UCSD-AML1 (cell line): ENCODE measurements at regions not wholly inside any gene's neighbourhood (a gene's known extent, or its start where the extent isn't known, plus 50 kb on each side); places are given as distances from the start of the nearest gene placed in this dataset.
"Not testable (repeated sequence)": the region's sequence is repeated elsewhere in the genome, so short reads cannot be mapped to it uniquely, and the experiment has no call there.

Experiments used
- DNase-seq: peaks from one replicate; lab custom pipeline; 2025; ENCODE audit not compliant: unreplicated experiment; lab: John Stamatoyannopoulos, UW

DNA sequence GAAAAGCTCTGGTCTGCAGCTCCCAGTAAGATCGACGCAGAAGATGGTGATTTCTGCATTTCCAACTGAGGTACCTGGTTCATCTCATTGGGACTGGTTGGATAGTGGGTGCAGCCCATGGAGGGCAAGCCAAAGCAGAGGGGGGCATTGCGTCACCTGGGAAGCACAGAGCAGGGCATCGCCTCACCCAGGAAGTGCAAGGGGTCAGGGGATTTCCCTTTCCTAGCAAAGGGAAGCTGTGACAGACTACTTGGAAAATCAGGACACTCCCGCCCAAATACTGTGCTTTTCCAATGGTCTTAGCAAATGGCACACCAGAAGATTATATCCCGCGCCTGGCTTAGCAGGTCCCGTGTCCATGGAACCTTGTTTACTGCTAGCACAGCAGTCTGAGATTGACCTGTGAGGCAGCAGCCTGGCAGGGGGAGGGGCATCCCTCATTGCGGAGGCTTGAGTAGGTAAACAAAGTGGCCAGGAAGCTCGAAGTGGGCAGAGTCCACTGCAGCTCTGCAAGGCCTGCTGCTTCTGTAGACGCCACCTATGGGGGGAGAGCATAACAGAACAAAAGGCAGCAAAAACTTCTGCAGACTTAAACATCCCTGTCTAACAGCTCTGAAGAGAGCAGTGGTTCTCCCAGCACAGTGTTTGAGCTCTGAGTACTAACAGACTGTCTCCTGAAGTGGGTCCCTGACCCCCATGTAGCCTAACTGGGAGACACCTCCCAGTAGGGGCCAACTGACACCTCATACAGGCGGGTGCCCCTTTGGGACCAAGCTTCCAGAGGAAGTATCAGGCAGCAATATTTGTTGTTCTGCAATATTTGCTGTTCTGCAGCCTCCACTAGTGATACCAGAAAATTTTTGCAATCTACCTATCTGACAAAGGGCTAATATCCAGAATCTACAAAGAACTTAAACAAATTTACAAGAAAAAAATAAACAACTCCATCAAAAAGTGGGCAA, 871.7 kb downstream of the IGSF11 start:
- DNase-seq = not testable (repeated sequence)

DNA sequence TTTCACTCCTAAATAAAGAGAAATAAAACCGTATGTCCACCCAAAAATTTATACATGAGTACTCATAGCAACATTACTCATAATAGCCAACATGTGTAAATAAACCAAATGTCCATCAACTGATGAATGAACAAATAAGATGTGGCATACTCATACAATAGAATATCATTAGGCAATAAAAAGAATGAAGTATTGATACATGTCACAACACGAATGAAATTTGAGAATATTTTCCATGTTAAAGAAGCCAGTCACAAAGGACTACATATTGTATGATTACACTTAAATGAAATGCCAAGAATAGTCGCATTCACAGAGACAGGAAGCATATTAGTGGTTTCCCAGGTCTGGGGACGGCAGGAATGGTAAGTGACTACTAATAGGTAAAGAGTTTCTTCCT, 869.2 kb downstream of the IGSF11 start:
- no peak for DNase-seq

DNA sequence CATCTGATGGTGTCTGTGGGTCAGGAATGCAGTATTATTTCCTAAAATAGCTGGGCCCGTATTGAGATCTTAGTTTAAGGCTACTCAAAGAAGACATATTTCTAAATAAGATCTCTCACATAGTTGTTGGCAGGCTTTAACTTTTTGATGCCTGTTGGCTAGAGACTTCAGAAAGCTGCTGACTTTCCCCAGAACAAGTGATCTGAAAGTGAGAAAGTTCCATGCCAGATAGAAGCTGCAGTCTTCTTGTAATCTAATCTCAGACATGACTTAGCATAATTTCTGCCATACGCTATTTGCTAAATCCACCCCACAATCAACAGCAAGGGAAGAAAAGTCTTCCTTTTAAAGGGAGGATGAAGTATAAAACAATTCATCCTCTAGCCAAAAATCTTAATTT, 867.1 kb downstream of the IGSF11 start:
- no peak for DNase-seq

DNA sequence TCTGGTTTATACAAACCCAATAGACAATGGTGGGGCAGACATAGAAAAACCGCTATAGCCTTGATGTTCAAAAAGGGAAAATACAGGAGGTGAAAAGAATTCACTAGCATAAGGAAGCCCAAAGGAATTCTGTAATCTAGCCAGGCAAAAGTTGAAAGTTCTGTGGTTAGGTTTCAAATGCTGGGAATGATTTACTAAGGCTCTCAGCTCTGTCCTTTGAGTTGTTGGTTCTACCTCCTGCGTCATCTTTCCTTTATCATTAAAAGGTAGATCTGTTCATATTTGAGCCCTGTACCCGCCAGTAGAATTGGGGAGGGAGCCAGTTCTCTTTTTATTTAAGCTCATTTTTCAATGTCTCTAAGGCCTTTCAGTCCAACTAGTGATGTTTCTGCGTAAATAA, 866.5 kb downstream of the IGSF11 start:
- DNase-seq = no peak

DNA sequence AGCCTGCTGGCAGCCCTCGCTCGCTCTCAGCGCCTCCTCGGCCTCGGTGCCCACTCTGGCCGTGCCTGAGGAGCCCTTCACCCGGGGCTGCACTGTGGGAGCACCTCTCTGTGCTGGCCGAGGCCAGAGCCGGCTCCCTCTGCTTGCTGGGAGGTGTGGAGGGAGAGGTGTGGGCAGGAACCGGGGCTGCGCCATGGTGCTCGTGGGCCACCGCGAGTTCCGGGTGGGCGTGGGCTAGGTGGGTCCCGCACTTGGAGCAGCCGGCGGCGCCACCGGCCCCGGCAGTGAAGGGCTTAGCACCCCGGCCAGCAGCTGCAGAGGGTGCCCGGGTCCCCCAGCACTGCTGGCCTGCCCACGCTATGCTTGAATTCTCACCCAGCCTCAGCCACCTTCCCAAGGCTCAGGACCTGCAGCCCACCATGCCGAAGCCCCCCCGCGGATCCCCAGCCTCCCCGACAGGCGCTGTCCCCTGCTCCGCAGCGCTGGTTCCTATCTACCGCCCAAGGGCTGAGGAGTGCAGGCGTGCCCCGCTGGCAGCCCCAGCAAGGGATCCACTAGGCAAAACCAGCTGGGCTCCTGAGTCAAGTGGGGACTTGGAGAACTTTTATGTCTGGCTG, 863.3 kb downstream of the IGSF11 start:
- DNase-seq = no peak

DNA sequence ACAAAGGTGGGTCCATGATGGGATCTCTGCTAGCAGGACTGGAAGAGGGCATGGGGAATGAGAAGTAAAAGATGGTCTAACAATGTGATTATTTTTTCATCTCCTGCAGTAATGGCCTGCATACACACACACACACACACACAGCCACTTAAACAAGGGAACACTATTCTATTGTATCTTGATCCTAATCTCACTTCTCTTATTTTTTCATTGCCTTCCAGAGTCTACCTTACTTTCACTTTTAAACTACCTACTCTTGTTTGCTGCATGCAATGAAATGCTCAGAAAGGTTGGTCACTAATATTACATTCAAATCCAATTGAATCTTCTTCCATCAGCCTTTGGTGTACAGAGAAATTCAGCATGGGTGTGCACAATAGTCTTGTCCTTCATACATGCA, 853.8 kb downstream of the IGSF11 start:
- DNase-seq = no peak

DNA sequence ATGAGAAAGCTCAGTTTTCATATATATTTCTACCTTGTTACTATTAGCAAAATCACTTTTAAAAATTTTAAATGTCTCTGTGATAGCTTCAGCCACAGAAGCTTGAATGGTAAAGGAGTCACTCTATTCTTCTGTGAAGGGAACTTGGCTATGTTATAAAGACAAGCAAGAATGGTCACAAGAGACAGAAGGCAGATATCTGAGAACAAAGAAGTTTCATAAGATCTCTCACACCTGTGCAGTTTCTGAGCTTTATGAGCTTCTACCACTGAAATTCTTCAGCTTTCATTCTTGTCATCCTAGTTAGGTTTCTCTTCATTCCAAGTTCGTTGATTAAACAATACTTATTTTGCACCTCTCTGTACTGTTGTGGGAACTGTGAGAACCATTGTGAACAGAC, 853.4 kb downstream of the IGSF11 start:
- no peak for DNase-seq

DNA sequence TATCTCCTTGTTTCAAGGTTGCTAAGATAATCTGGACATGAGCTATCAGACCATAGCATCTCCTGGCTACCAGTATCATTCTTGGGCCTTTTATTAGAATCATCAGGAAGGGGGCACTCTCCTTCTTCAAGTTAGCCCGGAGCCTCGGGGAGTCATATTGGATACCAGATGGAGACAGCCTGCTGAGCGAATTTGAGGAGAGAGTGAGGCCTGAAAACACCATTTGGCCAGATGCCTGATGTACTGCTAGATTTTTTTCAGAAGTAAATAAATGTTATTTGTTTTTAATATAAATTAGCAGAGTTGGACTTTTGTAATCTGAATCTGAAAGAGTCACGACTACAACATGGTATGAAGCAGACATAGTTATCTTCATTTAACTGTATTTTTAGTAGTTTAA, 848.6 kb downstream of the IGSF11 start:
- DNase-seq = no peak

DNA sequence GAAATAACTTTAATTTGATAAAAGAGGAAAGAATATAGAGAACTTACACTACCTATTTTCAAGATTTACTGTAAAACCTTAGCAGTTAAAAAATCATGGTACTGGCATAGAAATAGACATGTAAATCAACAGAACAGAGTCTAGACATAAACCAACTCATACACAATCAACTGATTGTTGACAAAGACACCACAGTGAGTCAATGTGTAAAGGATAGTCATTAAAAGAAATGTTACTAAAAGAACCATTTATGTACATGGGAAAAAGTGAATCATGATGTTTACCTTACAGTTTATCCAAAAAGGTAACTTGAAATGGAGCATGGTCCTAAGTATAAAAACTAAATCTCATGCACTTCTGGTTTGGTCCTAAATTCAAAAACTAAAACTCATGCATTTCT, 847.4 kb downstream of the IGSF11 start:
- DNase-seq = no peak

DNA sequence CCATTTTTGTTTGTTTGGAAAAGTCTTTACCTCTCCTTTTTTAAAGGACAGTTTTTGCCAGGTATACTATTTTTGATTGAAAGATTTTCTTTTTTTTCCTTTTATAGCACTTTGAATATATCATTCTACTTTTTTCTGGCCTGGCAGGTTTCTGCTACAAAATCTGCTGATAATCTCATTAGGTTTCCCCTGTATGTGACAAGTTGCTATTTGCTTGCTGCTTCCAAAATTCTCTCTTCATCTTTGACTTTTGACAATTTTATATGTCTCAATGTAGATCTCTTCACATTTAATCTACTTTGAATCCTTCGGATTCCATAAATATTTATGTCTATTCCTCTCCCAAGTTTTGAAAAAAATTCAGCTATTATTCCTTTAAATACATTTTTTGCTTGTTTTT, 838.5 kb downstream of the IGSF11 start:
- no peak for DNase-seq

DNA sequence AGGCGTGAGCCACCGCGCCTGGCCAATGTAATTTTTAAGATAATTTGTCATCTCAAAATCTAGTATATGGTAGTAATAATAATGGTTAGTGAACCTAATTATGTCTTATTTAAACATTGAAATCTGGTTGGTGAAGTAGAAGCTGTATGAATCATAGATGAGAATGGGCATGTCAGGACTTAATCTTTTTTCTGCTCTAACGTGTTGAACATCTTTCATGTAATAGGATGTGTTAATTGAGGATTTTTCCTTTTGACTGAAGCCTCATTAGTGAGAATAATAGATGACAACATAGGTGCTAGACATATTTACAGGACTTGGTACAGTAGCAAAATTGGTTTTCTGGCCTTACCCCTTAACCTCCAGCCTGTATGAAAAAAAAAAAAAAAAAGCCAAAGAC, 835.6 kb downstream of the IGSF11 start:
- DNase-seq = no peak

DNA sequence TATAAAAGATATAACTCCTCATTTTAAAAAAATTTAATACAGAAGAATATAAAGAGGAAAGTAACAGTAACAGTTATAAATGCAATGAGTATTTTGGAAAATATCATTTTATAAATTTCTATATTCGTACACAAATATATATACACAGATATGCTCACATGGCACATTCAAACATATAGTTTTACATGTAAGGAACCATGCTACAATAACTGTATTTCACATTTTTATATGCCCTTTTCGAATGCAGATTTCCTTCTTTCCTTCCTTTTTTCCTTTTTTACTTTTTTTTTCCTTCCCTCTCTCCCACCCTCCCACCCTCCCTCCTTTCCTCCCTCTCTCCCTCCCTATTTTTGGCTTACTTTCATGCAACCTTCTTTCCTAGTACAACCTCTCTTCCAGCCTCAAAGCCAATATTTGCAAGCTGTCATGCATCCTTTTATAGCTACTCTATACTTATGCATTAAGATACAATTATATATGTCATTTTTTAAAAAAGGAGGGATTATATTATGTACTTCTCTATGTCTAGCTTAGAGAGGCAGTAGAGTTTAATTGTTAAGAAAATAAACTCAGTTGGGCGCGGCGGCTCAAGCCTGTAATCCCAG, 830.5 kb downstream of the IGSF11 start:
- no peak for DNase-seq

DNA sequence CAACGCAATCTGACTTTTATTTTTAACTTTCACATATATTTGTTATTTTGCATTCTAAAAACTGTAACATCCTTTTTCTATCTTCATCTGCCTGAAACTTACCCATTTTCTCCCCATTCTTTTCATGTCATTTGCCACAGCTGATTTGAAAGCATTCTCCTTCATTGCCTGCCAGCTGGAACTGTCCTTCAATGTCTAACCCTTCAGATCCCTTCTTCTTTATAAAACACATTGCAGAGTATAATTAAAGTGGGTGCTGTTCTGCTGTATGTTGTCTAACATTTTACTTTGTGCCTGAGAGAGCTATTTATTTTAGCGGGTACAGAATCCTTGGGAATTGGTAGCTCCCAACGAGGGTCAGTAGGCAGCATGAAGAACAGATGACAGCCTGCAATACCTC, 827.4 kb downstream of the IGSF11 start:
- no peak for DNase-seq

DNA sequence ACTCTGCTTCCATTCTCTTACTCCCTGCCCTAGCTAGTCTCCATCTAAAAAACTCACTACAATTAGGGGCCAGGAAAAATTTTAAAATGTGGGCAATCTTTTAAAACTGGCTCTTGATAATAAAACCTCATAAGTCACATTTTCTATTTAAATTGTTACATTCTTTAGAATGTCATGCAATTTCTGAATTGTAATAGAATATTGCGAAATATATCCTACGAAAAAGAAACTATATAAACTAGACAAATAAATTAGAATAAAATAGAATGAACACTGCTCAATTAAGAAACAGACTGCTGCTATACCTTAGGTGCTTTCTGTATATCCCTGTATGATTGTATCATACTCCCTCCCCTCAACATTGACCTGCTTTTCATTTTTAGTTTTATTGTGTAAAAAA, 826.0 kb downstream of the IGSF11 start:
- DNase-seq = no peak

DNA sequence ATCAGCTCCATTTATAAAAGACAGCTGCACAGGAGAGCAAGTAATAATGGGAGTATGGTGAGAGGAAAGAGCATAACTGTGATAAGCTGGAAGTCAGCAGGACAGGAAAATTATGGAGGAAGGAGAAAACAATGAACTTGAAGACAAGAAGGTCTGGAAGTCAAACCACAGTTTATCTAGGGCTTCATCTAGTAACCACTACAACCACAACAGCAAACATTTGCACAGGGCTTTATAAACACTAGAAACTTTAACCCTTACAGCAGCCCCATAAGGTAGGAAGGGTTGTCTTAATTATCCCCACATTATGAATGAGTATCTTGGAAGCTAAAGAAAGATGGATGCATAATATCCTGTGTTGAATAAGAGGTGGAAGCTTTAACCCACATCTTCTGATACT, 820.8 kb downstream of the IGSF11 start:
- DNase-seq = no peak

DNA sequence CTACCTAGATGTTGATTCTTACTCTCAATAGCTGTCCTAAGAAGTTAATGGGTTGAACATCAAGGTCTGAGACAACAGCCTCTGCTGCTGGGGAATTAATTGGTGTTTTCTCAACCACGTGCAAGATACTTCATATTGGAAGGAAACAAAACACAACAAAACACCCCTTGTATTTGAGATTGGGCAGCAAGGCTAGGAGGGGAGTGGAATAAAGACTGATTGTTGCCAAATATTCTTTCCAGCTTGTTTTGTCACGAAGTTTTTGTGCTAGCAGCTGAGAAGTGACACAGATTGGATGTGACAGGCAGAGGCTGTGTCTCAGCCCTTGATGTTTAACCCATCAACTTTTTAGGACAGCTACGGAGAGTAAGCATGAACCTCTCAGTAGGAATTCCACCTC, 808.4 kb downstream of the IGSF11 start:
- no peak for DNase-seq

DNA sequence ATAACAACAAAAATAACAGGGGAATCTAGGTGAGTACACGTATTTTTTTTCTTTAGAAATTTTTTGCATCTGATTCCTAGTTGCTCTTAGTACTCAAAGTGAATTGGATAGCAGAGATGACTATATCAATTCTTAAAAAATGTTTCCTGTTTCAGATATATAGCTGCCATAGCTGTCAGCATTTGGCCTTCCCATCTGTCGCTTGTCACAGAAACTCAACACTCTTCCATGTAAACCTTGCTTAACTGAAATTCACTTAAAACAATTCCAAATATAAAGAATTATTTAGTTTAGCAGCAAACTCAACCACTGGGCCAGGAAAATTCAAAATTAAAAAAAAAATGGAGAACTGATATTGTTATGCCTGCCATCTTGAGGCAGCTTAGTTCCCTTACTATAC, 807.5 kb downstream of the IGSF11 start:
- DNase-seq = no peak

DNA sequence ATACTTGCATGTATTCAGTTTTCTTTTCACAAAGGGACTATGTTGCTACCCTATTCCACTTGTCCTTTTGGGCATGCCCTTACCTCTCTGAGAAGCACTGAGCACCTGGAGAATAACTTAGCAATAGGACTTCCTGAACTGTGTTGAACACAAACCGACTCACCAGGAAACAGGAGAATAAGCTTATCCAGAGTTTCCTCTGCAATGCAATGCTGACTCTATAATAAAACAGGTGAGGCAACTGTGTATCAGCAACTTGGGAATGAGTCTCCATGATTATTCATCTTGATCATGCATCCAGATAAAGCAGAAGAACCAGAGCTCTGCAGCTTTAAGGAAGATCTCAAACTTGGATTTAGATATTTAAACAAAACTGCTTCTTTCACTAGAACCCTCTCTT, 806.5 kb downstream of the IGSF11 start:
- DNase-seq = no peak

DNA sequence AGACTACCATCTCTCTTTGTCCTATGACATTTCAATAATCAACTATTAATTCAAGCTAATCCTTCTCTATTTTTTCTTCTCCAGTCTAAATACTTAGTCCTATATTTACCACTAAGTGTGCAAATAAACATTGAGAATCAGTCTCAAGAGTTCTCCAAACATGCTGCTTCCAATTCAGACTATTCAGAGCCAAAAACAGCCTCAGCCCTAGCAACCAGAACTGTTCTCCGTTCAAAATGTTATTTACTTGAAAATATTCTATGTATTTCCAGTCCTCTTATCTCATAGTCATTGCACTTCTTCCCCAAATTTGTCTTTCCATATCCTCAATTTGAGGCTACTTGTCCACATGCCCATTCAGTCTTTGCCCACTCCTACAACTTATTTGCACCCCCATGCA, 805.5 kb downstream of the IGSF11 start:
- no peak for DNase-seq

DNA sequence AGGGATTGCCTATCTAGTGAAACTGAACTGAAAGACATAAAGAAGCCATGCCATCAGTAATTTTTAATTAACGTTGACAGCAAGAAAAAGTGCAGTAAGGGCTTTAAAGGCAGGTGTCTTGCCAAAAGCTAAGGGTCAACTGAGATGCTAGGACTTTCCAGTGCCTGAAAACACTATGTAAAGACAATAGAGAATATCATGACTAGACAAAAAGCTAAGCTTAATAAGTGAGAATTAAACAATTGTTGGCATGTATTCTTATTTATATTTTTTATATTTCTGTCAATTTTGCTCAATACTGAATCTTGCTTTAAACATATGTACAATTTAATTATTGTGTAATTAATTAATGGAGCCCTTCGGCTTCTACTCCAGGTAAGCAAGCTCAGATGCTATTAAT, 803.1 kb downstream of the IGSF11 start:
- DNase-seq = no peak

DNA sequence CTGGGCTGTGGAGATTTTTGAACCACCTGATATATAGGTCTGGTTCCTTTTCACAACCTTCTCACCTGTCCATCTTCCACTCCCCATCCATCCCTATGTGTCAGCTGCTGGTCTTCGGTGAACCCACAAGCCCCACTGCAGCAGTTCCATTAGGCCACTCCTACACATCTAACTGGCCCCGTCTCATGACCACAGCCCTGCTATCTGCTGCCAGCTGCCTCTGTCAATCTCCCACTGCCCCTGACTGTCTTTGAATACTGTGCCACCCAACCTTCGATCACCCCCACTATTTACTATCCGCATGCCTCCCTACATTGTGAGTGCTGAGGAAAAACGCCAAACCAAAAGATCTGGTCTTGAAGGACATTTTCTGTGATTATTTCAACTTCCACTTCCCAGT, 795.4 kb downstream of the IGSF11 start:
- no peak for DNase-seq

DNA sequence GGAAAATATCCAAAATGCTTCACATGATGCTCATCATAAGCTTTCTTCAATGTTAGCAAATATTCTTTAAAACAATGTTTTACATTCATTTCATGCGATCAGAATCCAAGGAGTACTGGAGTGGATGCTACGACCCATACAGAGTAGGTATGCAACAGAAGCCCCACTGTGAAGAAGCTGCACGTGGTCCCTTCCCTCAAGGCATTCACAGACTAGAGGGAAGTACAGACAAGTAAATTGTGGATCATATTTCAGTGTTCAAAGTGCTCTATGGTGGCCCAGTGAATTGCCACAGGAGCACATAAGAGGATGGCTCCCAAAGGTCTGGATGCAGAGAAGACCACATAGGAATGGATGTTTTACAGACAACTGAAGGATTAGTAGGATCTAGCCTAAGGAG, 789.9 kb downstream of the IGSF11 start:
- no peak for DNase-seq
